Prostate gland (tissue), 2 donors: ENCODE measurements at regions not wholly inside any gene's neighbourhood (a gene's known extent, or its start where the extent isn't known, plus 50 kb on each side); places are given as distances from the start of the nearest gene placed in this dataset.
A peak's percentile ranks its signal among the peaks of the same experiment; 100 is the strongest.

ENCODE experiments used
- DNase-seq: peaks from one replicate; pipeline ENCODE4 v3.0.0-alpha.2; 2019; ENCODE audit warnings: low spot score
- H3K27ac ChIP-seq, 2 donors: fragments of 200-600 bp; sonication (generic); 2 replicates each; pipeline ENCODE4 v1.5.1; 2017 to 2019
- H3K27me3 ChIP-seq: fragments of 200-600 bp; sonication (generic); replicated peaks from 2 replicates; pipeline ENCODE4 v1.5.1; 2019; ENCODE audit not compliant: insufficient read depth
- H3K36me3 ChIP-seq, 2 donors: fragments of 200-600 bp; sonication (generic); 1 replicate in 1 of 2; 2 replicates in 1 of 2; pipeline versions ENCODE4 v1.5.1 to v1.8.1; 2017 to 2019
- H3K4me1 ChIP-seq: fragments of 200-600 bp; sonication (generic); replicated peaks from 2 replicates; pipeline ENCODE4 v1.5.1; 2019
- H3K4me3 ChIP-seq, 2 donors: fragments of 200-600 bp; sonication (generic); 2 replicates each; pipeline ENCODE4 v1.5.1; 2017 to 2019
- H3K9me3 ChIP-seq: fragments of 200-600 bp; sonication (generic); 2 replicates; pipeline ENCODE4 v1.5.1; 2017
- CTCF ChIP-seq, 4 experiments: fragments of 200-600 bp in 2 of 4; fragments of 450-650 bp in 2 of 4; sonication (generic) in 2 of 4; IDR thresholded peaks; 1 replicate in 3 of 4; 2 replicates in 1 of 4; pipeline ENCODE4 v1.5.1; 2016 to 2019; ENCODE audit warnings: antibody characterized with exemption in 4 of 4, mild to moderate bottlenecking in 2 of 4, moderate library complexity in 2 of 4
- POLR2A ChIP-seq: fragments of 450-650 bp; IDR thresholded peaks from one replicate; pipeline ENCODE4 v1.6.1; 2016; ENCODE audit warnings: antibody characterized with exemption, mild to moderate bottlenecking
- POLR2AphosphoS5 ChIP-seq: sonication (generic); formaldehyde crosslinking; IDR thresholded peaks from one replicate; pipeline ENCODE4 v1.6.1; 2017; ENCODE audit warnings: antibody characterized with exemption
- WGBS: methylation state at CpG from one replicate; pipeline ENCODE4 v1.1.5; 2018; 5-methylcytosine and 5-hydroxymethylcytosine counted together
- intact Hi-C: fragments of 100-400 bp; cut with DNase I; formaldehyde crosslinking; loops from one replicate; pipeline ENCODE4 v1.14.2; 2022

- 100% methylated on average over 2 of the region's 2 CpGs for WGBS
- H3K27ac ChIP-seq: no peak overlapping the region
- H3K36me3 ChIP-seq: no peaks in the 10 kb centered on the region
- no peaks in the 10 kb centered on the region for H3K27me3 ChIP-seq
- TF ChIP-seq POLR2AphosphoS5 (no peak), CTCF (IDR thresholded peaks at IDR 0.05) (no peak), POLR2A (no peak)
- no peaks in the 10 kb centered on the region for H3K9me3 ChIP-seq
- intact Hi-C loops: no loop called here
- no peak for DNase-seq
- H3K4me1 ChIP-seq: no peaks in the 10 kb centered on the region
- no peak overlapping the region for H3K4me3 ChIP-seq
Measured at GRCh38 chr3:99186016-99186415, 284.5 kb upstream of the DCBLD2 start.

GRCh38 chr3:99176169-99176964 is 274.9 kb upstream of the DCBLD2 start:
- no peaks in the 10 kb centered on the region for H3K36me3 ChIP-seq
- no peak overlapping the region for H3K4me3 ChIP-seq
- H3K9me3 ChIP-seq: no peaks in the 10 kb centered on the region
- intact Hi-C loops: loop anchor here (10.0 kb wide), 2 partner anchors 152 to 588 kb away; no protein-coding TSS in a partner anchor
- no peak overlapping the region for H3K27ac ChIP-seq
- TF ChIP-seq POLR2A (no peak), POLR2AphosphoS5 (no peak), CTCF (IDR thresholded peaks at IDR 0.05) (no peak)
- no peak for DNase-seq
- no peaks in the 10 kb centered on the region for H3K4me1 ChIP-seq
- 12% methylated on average over 4 of the region's 4 CpGs for WGBS
- no peaks in the 10 kb centered on the region for H3K27me3 ChIP-seq

- Histone ChIP-seq H3K27ac (no peak overlapping the region), H3K9me3 (no peaks in the 10 kb centered on the region), H3K4me1 (no peaks in the 10 kb centered on the region), H3K36me3 (no peaks in the 10 kb centered on the region), H3K4me3 (no peak overlapping the region), H3K27me3 (no peaks in the 10 kb centered on the region)
- TF ChIP-seq CTCF (IDR thresholded peaks at IDR 0.05) (no peak), POLR2A (no peak), POLR2AphosphoS5 (peak; percentile 9)
- DNase-seq: no peak
- intact Hi-C loops: loop anchor here (10.0 kb wide), 2 partner anchors 151 to 589 kb away; no protein-coding TSS in a partner anchor
- 45% methylated on average over 4 of the region's 4 CpGs for whole genome bisulfite sequencing
Measured at GRCh38 chr3:99175276-99175812, 273.8 kb upstream of the DCBLD2 start.

GRCh38 chr3:99172736-99173657 is 271.5 kb upstream of the DCBLD2 start:
- intact Hi-C loops: loop anchor here (10.0 kb wide), 2 partner anchors 148 to 592 kb away; no protein-coding TSS in a partner anchor
- Histone ChIP-seq H3K27me3 (no peaks in the 10 kb centered on the region), H3K9me3 (no peaks in the 10 kb centered on the region), H3K36me3 (no peaks in the 10 kb centered on the region), H3K4me3 (no peak overlapping the region), H3K27ac (no peak overlapping the region), H3K4me1 (no peaks in the 10 kb centered on the region)
- WGBS: 61% methylated on average over 5 of the region's 5 CpGs
- peak; percentile 22 to 53 (median 46) for TF ChIP-seq CTCF (IDR thresholded peaks at IDR 0.05)
- no peak for TF ChIP-seq POLR2AphosphoS5
- DNase-seq: peak; percentile 27
